ENCODE measurements at regions not wholly inside any gene's neighbourhood (a gene's known extent, or its start where the extent isn't known, plus 50 kb on each side); places are given as distances from the start of the nearest gene placed in this dataset.

DNA sequence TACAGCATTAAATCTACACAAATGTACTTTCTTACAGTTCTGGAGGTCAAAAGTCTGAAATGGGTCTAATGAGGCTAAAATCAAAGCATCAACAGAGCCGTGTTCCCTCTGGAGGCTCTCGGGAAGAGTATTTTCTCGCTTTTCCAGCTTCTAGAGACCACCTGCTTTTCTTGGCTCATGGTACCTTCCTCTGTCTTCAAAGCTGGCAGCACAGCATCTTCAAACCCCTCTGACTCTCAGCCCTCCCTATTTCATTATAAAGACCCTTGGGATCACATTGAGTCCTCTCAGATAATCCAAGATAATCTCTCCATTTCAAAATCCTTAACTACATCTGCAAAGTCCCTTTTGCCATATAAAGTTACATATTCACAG lies 117.8 kb upstream of the NCK2 start:
- TF ChIP-seq EZH2 (IDR thresholded peaks at IDR 0.05), result no peak
- TF ChIP-seq, protein P1, sequence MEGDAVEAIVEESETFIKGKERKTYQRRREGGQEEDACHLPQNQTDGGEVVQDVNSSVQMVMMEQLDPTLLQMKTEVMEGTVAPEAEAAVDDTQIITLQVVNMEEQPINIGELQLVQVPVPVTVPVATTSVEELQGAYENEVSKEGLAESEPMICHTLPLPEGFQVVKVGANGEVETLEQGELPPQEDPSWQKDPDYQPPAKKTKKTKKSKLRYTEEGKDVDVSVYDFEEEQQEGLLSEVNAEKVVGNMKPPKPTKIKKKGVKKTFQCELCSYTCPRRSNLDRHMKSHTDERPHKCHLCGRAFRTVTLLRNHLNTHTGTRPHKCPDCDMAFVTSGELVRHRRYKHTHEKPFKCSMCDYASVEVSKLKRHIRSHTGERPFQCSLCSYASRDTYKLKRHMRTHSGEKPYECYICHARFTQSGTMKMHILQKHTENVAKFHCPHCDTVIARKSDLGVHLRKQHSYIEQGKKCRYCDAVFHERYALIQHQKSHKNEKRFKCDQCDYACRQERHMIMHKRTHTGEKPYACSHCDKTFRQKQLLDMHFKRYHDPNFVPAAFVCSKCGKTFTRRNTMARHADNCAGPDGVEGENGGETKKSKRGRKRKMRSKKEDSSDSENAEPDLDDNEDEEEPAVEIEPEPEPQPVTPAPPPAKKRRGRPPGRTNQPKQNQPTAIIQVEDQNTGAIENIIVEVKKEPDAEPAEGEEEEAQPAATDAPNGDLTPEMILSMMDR (IDR thresholded peaks at IDR 0.05), result no peak
